ENCODE measurements at regions not wholly inside any gene's neighbourhood (a gene's known extent, or its start where the extent isn't known, plus 50 kb on each side); places are given as distances from the start of the nearest gene placed in this dataset.

DNA sequence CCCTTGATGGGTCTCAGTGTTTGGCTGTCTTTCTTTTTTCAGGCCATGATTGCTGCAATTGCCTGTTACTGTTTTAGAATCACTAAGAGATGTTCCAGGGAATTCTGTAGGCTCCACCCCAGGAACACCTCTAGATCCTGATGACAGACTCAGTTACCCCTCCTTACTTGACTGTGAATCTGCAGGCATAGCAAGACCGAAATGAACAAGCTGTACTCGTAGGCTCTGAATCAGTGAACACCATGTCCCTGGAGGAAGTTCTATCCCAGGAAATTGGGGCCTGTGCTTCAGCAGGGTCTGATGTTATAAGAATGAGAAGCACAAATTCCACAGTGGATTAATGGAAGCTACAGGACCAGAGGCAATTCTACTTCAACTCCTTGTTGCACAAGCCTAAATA lies 148.6 kb downstream of the COPS8 start:
- TF ChIP-seq, protein P1, sequence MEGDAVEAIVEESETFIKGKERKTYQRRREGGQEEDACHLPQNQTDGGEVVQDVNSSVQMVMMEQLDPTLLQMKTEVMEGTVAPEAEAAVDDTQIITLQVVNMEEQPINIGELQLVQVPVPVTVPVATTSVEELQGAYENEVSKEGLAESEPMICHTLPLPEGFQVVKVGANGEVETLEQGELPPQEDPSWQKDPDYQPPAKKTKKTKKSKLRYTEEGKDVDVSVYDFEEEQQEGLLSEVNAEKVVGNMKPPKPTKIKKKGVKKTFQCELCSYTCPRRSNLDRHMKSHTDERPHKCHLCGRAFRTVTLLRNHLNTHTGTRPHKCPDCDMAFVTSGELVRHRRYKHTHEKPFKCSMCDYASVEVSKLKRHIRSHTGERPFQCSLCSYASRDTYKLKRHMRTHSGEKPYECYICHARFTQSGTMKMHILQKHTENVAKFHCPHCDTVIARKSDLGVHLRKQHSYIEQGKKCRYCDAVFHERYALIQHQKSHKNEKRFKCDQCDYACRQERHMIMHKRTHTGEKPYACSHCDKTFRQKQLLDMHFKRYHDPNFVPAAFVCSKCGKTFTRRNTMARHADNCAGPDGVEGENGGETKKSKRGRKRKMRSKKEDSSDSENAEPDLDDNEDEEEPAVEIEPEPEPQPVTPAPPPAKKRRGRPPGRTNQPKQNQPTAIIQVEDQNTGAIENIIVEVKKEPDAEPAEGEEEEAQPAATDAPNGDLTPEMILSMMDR (IDR thresholded peaks at IDR 0.05), result no peak
- no peak for TF ChIP-seq POLR2A (IDR thresholded peaks at IDR 0.05)

Measured in esophagus squamous epithelium (tissue), 4 donors.